Vagina (tissue), 2 donors: ENCODE measurements at regions not wholly inside any gene's neighbourhood (a gene's known extent, or its start where the extent isn't known, plus 50 kb on each side); places are given as distances from the start of the nearest gene placed in this dataset.

Experiments used
- CTCF ChIP-seq, 3 experiments: fragments of 450-650 bp in 2 of 3; fragments of 200-600 bp in 1 of 3; sonication (generic) in 1 of 3; IDR thresholded peaks; one replicate each; pipeline ENCODE4 v1.5.1; 2017 to 2019; ENCODE audit warnings: antibody characterized with exemption in 3 of 3, mild to moderate bottlenecking in 2 of 3, moderate library complexity in 2 of 3
- POLR2A ChIP-seq, 2 donors: fragments of 450-650 bp; IDR thresholded peaks; one replicate each; pipeline ENCODE4 v1.6.1; 2017; ENCODE audit warnings: antibody characterized with exemption in 2 of 2, mild to moderate bottlenecking in 2 of 2, moderate library complexity in 2 of 2
- POLR2AphosphoS5 ChIP-seq, 2 donors: sonication (generic); formaldehyde crosslinking; IDR thresholded peaks; one replicate each; pipeline ENCODE4 v1.9.0; 2017; ENCODE audit warnings: antibody characterized with exemption in 2 of 2, mild to moderate bottlenecking in 2 of 2, low read depth in 1 of 2; ENCODE audit not compliant: insufficient read depth in 1 of 2

GRCh38 chr10:43962346-43963191, 313.9 kb upstream of the ZNF32 start:
- TF ChIP-seq CTCF (IDR thresholded peaks at IDR 0.05) (no peak), POLR2AphosphoS5 (IDR thresholded peaks at IDR 0.05; ENCODE audit: insufficient read depth in 1 of 2, low read depth in 1 of 2) (no peak), POLR2A (IDR thresholded peaks at IDR 0.05) (no peak)
